Endodermal cell (in vitro differentiated cells): ENCODE measurements at regions not wholly inside any gene's neighbourhood (a gene's known extent, or its start where the extent isn't known, plus 50 kb on each side); places are given as distances from the start of the nearest gene placed in this dataset.

Source experiments
- DNase-seq: peaks from one replicate; pipeline ENCODE4 v3.0.0-alpha.2; 2017
- H3K27ac ChIP-seq: 2 replicates; pipeline ENCODE4 v1.5.1; 2013; ENCODE audit warnings: mild to moderate bottlenecking, low read depth, low read length, moderate library complexity
- H3K27me3 ChIP-seq: 2 replicates; pipeline ENCODE4 v1.6.1; 2013; ENCODE audit warnings: mild to moderate bottlenecking, low read length, moderate library complexity; ENCODE audit not compliant: insufficient read depth, control insufficient read depth, poor library complexity, severe bottlenecking
- H3K36me3 ChIP-seq: 2 replicates; pipeline ENCODE4 v1.7.0; 2013; ENCODE audit warnings: mild to moderate bottlenecking, low read length, moderate library complexity; ENCODE audit not compliant: control insufficient read depth, insufficient read depth
- H3K4me1 ChIP-seq: one replicate; pipeline ENCODE4 v1.7.0; 2013; ENCODE audit warnings: low read length; ENCODE audit not compliant: control insufficient read depth, insufficient read depth
- H3K4me3 ChIP-seq: 2 replicates; pipeline ENCODE4 v1.5.1; 2013; ENCODE audit warnings: mild to moderate bottlenecking, low read length, moderate library complexity
- H3K9ac ChIP-seq: 2 replicates; pipeline ENCODE4 v1.6.1; 2013; ENCODE audit warnings: mild to moderate bottlenecking, low read length, moderate library complexity; ENCODE audit not compliant: poor library complexity, severe bottlenecking; ENCODE audit errors: extremely low read depth
- H3K9me3 ChIP-seq: 2 replicates; pipeline ENCODE4 v1.6.1; 2013; ENCODE audit warnings: mild to moderate bottlenecking, low read length, moderate library complexity; ENCODE audit not compliant: control insufficient read depth
- H3K27ac Mint-ChIP-seq: 2 replicates; pipeline ENCODE4 v1.8.0; 2020; ENCODE audit warnings: mixed read lengths
- H3K27me3 Mint-ChIP-seq: 2 replicates; pipeline ENCODE4 v1.8.0; 2021; ENCODE audit warnings: mild to moderate bottlenecking, mixed read lengths; ENCODE audit not compliant: insufficient read depth
- H3K36me3 Mint-ChIP-seq: 2 replicates; pipeline ENCODE4 v1.8.0; 2020; ENCODE audit warnings: low read depth, mixed read lengths
- H3K4me1 Mint-ChIP-seq: 2 replicates; pipeline ENCODE4 v1.8.0; 2020; ENCODE audit warnings: mixed read lengths
- H3K4me3 Mint-ChIP-seq: 2 replicates; pipeline ENCODE4 v1.8.0; 2020; ENCODE audit warnings: mild to moderate bottlenecking, moderate library complexity, mixed read lengths
- H3K9me3 Mint-ChIP-seq: 2 replicates; pipeline ENCODE4 v1.8.0; 2020; ENCODE audit warnings: mild to moderate bottlenecking, mixed read lengths
- CTCF ChIP-seq: fragments of 200-600 bp; sonication (generic); conservative IDR thresholded peaks from 2 replicates; pipeline ENCODE4 v1.5.0; 2021; ENCODE audit warnings: antibody characterized with exemption, mild to moderate bottlenecking
- WGBS, 2 experiments: methylation state at CpG; one replicate each; pipeline versions ENCODE4 v1.1.5 to v1.1.7; 2013; ENCODE audit warnings: missing lambda C conversion rate in 2 of 2, mixed read lengths in 1 of 2; ENCODE audit not compliant: insufficient coverage in 1 of 2, insufficient read length in 1 of 2; 5-methylcytosine and 5-hydroxymethylcytosine counted together

GRCh38 chr10:93146336-93146735 is 72.6 kb downstream of the CYP26A1 start:
- Histone ChIP-seq H3K4me1 (peaks cover 8% of the 10 kb centered on the region), H3K9ac (no peak overlapping the region), H3K4me3 (no peak overlapping the region), H3K27me3 (no peaks in the 10 kb centered on the region), H3K36me3 (no peaks in the 10 kb centered on the region), H3K9me3 (peaks cover 16% of the 10 kb centered on the region), H3K27ac (no peak overlapping the region)
- Mint-ChIP-seq H3K4me3 (no peak overlapping the region), H3K27me3 (no peaks in the 10 kb centered on the region), H3K9me3 (peaks cover 17% of the 10 kb centered on the region), H3K4me1 (peaks cover 15% of the 10 kb centered on the region), H3K27ac (no peak overlapping the region), H3K36me3 (peaks cover 5% of the 10 kb centered on the region)
- WGBS, 2 experiments = 90 to 93% methylated on average over 2 to 3 of the region's 3 CpGs
- no peak for TF ChIP-seq CTCF
- no peak for DNase-seq

GRCh38 chr10:93147281-93147680 is 73.6 kb downstream of the CYP26A1 start:
- Histone ChIP-seq H3K4me1 (peaks cover 8% of the 10 kb centered on the region), H3K36me3 (no peaks in the 10 kb centered on the region), H3K4me3 (no peak overlapping the region), H3K9ac (no peak overlapping the region), H3K27me3 (no peaks in the 10 kb centered on the region), H3K27ac (no peak overlapping the region), H3K9me3 (peaks cover 16% of the 10 kb centered on the region)
- H3K27ac Mint-ChIP-seq = no peak overlapping the region
- no peak overlapping the region for H3K4me3 Mint-ChIP-seq
- H3K9me3 Mint-ChIP-seq = peaks cover 17% of the 10 kb centered on the region
- peaks cover 5% of the 10 kb centered on the region for H3K36me3 Mint-ChIP-seq
- H3K4me1 Mint-ChIP-seq = peaks cover 15% of the 10 kb centered on the region
- H3K27me3 Mint-ChIP-seq = no peaks in the 10 kb centered on the region
- WGBS, 2 experiments = 81 to 100% methylated on average over 2 of the region's 2 CpGs
- no peak for TF ChIP-seq CTCF
- no peak for DNase-seq

- H3K4me3 ChIP-seq = no peak overlapping the region
- Mint-ChIP-seq H3K4me1 (peaks cover 15% of the 10 kb centered on the region), H3K4me3 (no peak overlapping the region), H3K27me3 (no peaks in the 10 kb centered on the region), H3K27ac (no peak overlapping the region), H3K9me3 (peaks cover 24% of the 10 kb centered on the region), H3K36me3 (peaks cover 5% of the 10 kb centered on the region)
- no peaks in the 10 kb centered on the region for H3K36me3 ChIP-seq
- H3K9ac ChIP-seq = no peak overlapping the region
- TF ChIP-seq CTCF = no peak
- no peak overlapping the region for H3K27ac ChIP-seq
- DNase-seq = no peak
- WGBS, 2 experiments = 89 to 97% methylated on average over 3 of the region's 3 CpGs
- no peaks in the 10 kb centered on the region for H3K27me3 ChIP-seq
- H3K9me3 ChIP-seq = peaks cover 24% of the 10 kb centered on the region
- H3K4me1 ChIP-seq = peaks cover 8% of the 10 kb centered on the region
Measured at GRCh38 chr10:93148476-93148875, 74.8 kb downstream of the CYP26A1 start.
